VCaP (cell line): ENCODE measurements at regions not wholly inside any gene's neighbourhood (a gene's known extent, or its start where the extent isn't known, plus 50 kb on each side); places are given as distances from the start of the nearest gene placed in this dataset.
"Not testable (repeated sequence)": the region's sequence is repeated elsewhere in the genome, so short reads cannot be mapped to it uniquely, and the experiment has no call there.

Experiments used
- H3K27ac ChIP-seq: fragments of 450-650 bp; 2 replicates; pipeline ENCODE4 v1.5.1; 2017
- TF ChIP-seq, protein P1 (sequence below): fragments of 450-650 bp; conservative IDR thresholded peaks from 2 replicates; pipeline ENCODE4 v1.5.1; 2017; ENCODE audit warnings: mild to moderate bottlenecking, moderate library complexity

DNA sequence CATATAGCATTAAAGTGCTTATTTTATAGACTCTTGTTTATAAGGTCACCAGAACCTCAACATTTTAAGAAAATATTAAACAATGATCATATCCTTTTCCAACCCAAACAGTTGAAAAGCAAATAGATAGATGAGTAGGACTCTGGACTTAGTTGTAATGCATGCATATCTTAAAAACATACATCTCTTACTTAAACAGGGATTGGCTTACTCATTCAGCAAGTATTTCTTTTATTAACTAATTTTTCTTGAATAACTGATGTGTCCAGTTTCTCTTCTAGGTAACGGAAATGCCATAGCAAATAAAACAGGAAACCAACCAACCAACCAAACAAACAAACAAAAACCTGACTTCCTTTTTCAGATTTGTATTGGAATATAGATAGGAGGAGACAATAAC lies 70.9 kb upstream of the NBPF4 start:
- TF ChIP-seq, protein P1, sequence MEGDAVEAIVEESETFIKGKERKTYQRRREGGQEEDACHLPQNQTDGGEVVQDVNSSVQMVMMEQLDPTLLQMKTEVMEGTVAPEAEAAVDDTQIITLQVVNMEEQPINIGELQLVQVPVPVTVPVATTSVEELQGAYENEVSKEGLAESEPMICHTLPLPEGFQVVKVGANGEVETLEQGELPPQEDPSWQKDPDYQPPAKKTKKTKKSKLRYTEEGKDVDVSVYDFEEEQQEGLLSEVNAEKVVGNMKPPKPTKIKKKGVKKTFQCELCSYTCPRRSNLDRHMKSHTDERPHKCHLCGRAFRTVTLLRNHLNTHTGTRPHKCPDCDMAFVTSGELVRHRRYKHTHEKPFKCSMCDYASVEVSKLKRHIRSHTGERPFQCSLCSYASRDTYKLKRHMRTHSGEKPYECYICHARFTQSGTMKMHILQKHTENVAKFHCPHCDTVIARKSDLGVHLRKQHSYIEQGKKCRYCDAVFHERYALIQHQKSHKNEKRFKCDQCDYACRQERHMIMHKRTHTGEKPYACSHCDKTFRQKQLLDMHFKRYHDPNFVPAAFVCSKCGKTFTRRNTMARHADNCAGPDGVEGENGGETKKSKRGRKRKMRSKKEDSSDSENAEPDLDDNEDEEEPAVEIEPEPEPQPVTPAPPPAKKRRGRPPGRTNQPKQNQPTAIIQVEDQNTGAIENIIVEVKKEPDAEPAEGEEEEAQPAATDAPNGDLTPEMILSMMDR = no peak
- no peak overlapping the region for H3K27ac ChIP-seq

DNA sequence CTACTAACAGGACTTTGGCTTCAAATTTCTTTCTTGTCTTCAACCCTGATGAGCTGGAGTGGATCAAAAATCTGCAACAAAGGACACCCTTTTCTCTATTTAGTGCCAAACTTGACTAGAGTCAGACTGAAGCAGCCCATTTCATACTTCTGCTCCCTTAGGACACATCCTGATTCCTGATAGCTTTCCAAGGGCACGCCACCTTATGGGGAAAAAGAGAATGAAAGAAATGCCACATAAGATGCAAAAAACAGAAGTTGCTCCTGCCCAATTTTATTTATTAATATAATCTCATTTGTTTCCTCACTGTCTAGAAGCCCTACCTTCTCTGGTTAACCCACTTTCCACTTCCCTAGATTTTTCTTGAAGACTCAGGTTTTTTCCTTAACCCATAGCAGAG lies 72.7 kb upstream of the NBPF4 start:
- no peak overlapping the region for H3K27ac ChIP-seq
- TF ChIP-seq, protein P1 = peak; percentile 65

- TF ChIP-seq, protein P1 = no peak
- no peak overlapping the region for H3K27ac ChIP-seq
These were observed 77.0 kb upstream of the NBPF4 start for GRCh38 chr1:108320849-108321248.

GRCh38 chr1:108325338-108325737 lies 81.5 kb upstream of the NBPF4 start:
- H3K27ac ChIP-seq = not testable (repeated sequence)

DNA sequence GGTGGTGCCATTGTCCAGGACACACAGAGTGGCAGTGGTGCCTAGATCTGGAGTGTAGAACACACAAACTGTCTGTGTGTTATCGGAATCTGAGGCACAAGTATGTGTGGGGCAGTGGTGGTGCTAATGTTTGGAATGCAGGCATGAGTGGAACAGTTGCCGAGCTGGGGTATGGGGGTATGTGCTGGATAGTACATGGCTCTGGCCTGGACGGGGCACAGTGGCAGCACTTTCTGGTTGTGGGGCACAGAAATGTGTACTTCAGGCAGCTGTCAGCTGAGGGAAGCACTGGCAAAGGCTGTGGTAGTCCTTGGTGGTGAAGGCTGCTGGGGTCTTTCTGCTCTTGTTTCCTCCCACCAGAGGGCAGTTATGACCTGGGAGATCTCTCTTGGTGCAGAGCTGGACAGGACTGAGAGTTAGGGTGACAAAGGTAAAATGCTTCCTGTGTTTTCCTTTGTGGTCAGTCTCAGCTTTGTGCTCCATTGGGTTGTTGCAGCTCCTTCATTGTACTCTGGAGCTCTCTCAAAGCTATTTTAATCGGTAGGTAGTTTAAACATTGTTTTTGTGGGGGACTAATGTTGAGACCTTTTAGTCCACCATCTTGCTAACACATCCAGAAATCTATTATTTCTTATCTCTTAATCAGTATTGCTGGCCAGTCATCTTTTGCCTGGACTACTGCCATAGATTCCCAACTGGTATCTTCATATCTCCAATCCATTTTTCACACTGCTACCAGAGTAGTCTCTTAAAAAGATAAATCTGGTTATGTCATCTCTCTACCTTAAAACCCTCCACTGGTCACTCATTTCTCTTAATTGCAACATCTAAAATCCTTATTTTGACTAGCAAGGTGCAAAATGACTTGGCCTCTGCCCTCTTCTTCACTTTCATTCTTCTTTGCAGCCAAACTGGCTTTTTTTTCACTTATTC lies 83.9 kb upstream of the NBPF4 start:
- TF ChIP-seq, protein P1 = peak; percentile 20; the same call in 1 of the 2 replicates
- no peak overlapping the region for H3K27ac ChIP-seq

DNA sequence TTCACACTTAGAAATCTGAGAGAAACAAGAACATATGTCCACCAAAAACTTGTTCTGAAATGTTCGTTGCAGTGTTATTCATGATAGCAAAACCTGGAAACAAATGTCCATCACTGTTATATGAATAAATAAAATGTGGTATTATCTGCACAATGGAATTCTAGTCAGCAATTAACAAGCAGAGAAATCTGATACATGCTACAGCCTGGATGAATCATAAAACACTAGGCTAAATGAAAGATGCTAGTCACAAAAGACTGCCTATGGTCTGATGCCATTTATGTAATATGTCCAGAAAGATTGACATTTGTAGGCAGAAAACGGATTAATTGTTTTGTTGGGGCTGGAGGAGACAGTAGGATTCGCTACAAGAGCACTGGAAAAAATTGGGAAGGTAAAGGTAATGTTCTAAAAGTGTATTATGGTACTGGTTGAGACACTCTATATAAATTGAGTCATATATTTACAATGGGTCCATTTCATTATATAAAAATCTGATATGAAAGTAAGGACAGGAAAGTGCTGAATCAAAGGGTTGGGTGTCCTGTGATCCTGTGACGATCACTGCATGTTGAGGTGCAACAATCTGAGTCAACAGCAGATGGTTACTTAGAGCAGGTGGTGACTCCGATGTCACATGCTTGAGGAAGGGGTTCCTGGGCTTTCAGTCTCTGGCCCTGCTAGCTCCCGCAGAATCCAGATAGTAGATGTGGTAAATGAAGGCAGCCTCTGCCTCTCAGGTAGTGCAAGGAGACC lies 102.1 kb upstream of the NBPF4 start:
- H3K27ac ChIP-seq = no peak overlapping the region
- TF ChIP-seq, protein P1 = no peak

DNA sequence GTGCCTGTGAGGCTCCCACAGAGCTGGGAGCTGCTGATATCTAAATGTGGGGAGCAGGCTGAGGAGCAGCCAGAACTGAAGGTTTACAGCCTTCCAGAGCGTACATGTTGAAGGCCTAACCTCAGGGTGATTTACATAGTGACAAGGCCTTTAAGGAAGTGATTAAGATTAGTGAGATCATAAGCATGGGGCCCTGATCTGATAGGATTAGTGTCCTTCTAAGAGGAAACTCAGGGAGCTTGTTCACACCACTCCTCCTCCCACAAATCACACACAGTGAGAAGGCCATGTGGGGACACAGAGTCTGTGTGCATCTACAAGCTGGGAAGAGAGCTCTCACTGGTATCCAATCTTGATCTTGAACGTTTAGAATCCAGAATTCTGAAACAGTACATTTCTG lies 92.3 kb upstream of the NBPF6 start:
- TF ChIP-seq, protein P1 = no peak
- no peak overlapping the region for H3K27ac ChIP-seq

DNA sequence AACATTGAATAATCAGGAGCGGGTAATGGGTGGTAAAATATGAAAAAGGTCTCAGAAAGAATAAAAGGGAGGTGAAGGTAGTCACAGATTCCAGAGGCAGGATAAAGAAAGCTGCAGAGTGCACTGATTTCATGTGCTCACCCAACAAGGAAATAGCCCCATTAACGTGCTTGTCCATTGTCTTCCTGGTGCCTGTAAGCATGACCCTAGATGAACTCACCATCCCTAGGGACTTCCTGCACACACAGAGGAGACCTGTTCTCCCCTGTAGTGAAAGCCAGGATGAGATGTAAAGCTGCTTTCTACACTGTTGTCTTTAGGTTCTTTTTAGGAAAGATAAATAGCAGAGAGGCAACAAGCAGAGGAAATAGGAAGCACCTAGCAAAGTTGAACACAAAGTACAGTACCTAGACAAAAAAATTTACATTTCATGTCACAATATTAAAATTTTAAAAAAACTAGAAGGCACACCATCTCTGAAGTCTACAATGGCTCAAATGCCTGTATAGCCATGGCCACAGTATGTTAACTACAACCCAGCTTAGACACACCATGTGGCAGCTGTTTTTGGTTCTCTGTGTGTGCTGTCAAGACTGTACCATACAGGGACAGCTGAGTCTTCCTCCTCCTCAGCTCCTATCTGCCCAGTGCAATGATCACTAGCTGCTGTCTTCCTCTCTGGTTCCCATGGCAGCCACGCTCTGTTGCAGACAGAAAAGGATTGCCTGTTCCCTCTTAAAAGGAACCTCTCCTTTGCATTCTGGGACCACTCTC lies 69.9 kb upstream of the NBPF6 start:
- H3K27ac ChIP-seq = not testable (repeated sequence)
